Activated naive CD4-positive, alpha-beta T cell treated with anti-CD3 and anti-CD28 coated beads, Interleukin-2, amount 10 ng/mL, durations not matched to agents 7 days and 5 days (primary cell): ENCODE measurements at regions not wholly inside any gene's neighbourhood (a gene's known extent, or its start where the extent isn't known, plus 50 kb on each side); places are given as distances from the start of the nearest gene placed in this dataset.

Experiments
- CTCF ChIA-PET: fragments of 350-600 bp; sonication (Branson Sonifier 250); formaldehyde crosslinking; loops from one replicate; lab custom pipeline; 2021; ENCODE audit warnings: antibody characterized with exemption; lab: Charles Lee
- DNase-seq: peaks from one replicate; pipeline ENCODE4 v3.0.0-alpha.2; 2020
- H3K27ac Mint-ChIP-seq: one replicate; pipeline ENCODE4 v1.8.0; 2021; ENCODE audit warnings: mild to moderate bottlenecking, moderate library complexity, mixed read lengths
- H3K27me3 Mint-ChIP-seq: one replicate; pipeline ENCODE4 v1.8.0; 2021; ENCODE audit warnings: mild to moderate bottlenecking, mixed read lengths
- H3K36me3 Mint-ChIP-seq: one replicate; pipeline ENCODE4 v1.8.0; 2021; ENCODE audit warnings: mixed read lengths
- H3K4me1 Mint-ChIP-seq: one replicate; pipeline ENCODE4 v1.8.0; 2021; ENCODE audit warnings: mixed read lengths
- H3K4me3 Mint-ChIP-seq: one replicate; pipeline ENCODE4 v1.8.0; 2021; ENCODE audit warnings: mild to moderate bottlenecking, moderate library complexity, mixed read lengths
- H3K9me3 Mint-ChIP-seq: one replicate; pipeline ENCODE4 v1.8.0; 2021; ENCODE audit warnings: mixed read lengths

- no peaks in the 10 kb centered on the region for H3K27me3 Mint-ChIP-seq
- H3K36me3 Mint-ChIP-seq: no peaks in the 10 kb centered on the region
- H3K9me3 Mint-ChIP-seq: peaks cover 2% of the 10 kb centered on the region
- H3K27ac Mint-ChIP-seq: no peak overlapping the region
- CTCF ChIA-PET: no interaction called here
- H3K4me3 Mint-ChIP-seq: no peak overlapping the region
- DNase-seq: no peak
- no peaks in the 10 kb centered on the region for H3K4me1 Mint-ChIP-seq
These were observed 109.2 kb downstream of the AASDHPPT start for GRCh38 chr11:106186630-106187029.

- Mint-ChIP-seq H3K9me3 (peaks cover 2% of the 10 kb centered on the region), H3K36me3 (no peaks in the 10 kb centered on the region), H3K27ac (no peak overlapping the region), H3K4me3 (no peak overlapping the region), H3K27me3 (no peaks in the 10 kb centered on the region), H3K4me1 (no peaks in the 10 kb centered on the region)
- DNase-seq: no peak
- CTCF ChIA-PET: no interaction called here
These were observed 110.5 kb downstream of the AASDHPPT start for GRCh38 chr11:106187860-106188456.

GRCh38 chr11:106193956-106194355 is 116.5 kb downstream of the AASDHPPT start:
- no peak overlapping the region for H3K27ac Mint-ChIP-seq
- H3K27me3 Mint-ChIP-seq: no peaks in the 10 kb centered on the region
- H3K4me1 Mint-ChIP-seq: no peaks in the 10 kb centered on the region
- H3K9me3 Mint-ChIP-seq: peaks cover under 1% of the 10 kb centered on the region
- H3K36me3 Mint-ChIP-seq: no peaks in the 10 kb centered on the region
- CTCF ChIA-PET: no interaction called here
- no peak overlapping the region for H3K4me3 Mint-ChIP-seq
- no peak for DNase-seq

- CTCF ChIA-PET: no interaction called here
- Mint-ChIP-seq H3K4me1 (no peaks in the 10 kb centered on the region), H3K36me3 (no peaks in the 10 kb centered on the region), H3K27ac (no peak overlapping the region), H3K9me3 (no peaks in the 10 kb centered on the region), H3K4me3 (no peak overlapping the region), H3K27me3 (no peaks in the 10 kb centered on the region)
- no peak for DNase-seq
These were observed 120.0 kb downstream of the AASDHPPT start for GRCh38 chr11:106197438-106197837.

- no peak overlapping the region for H3K4me3 Mint-ChIP-seq
- H3K36me3 Mint-ChIP-seq: no peaks in the 10 kb centered on the region
- DNase-seq: no peak
- H3K27ac Mint-ChIP-seq: no peak overlapping the region
- no peaks in the 10 kb centered on the region for H3K27me3 Mint-ChIP-seq
- CTCF ChIA-PET: no interaction called here
- no peaks in the 10 kb centered on the region for H3K4me1 Mint-ChIP-seq
- no peaks in the 10 kb centered on the region for H3K9me3 Mint-ChIP-seq
These were observed 125.6 kb downstream of the AASDHPPT start for GRCh38 chr11:106202935-106203620.

- CTCF ChIA-PET: no interaction called here
- DNase-seq: no peak
- no peak overlapping the region for H3K27ac Mint-ChIP-seq
- H3K27me3 Mint-ChIP-seq: no peaks in the 10 kb centered on the region
- no peaks in the 10 kb centered on the region for H3K4me1 Mint-ChIP-seq
- no peaks in the 10 kb centered on the region for H3K9me3 Mint-ChIP-seq
- no peaks in the 10 kb centered on the region for H3K36me3 Mint-ChIP-seq
- no peak overlapping the region for H3K4me3 Mint-ChIP-seq
These were observed 131.3 kb downstream of the AASDHPPT start for GRCh38 chr11:106208760-106209159.

- no peaks in the 10 kb centered on the region for H3K36me3 Mint-ChIP-seq
- no peak overlapping the region for H3K4me3 Mint-ChIP-seq
- CTCF ChIA-PET: no interaction called here
- no peaks in the 10 kb centered on the region for H3K9me3 Mint-ChIP-seq
- DNase-seq: no peak
- H3K27ac Mint-ChIP-seq: no peak overlapping the region
- no peaks in the 10 kb centered on the region for H3K4me1 Mint-ChIP-seq
- H3K27me3 Mint-ChIP-seq: no peaks in the 10 kb centered on the region
These were observed 134.6 kb downstream of the AASDHPPT start for GRCh38 chr11:106212081-106212480.

- H3K36me3 Mint-ChIP-seq: no peaks in the 10 kb centered on the region
- no peaks in the 10 kb centered on the region for H3K9me3 Mint-ChIP-seq
- no peak for DNase-seq
- H3K4me1 Mint-ChIP-seq: no peaks in the 10 kb centered on the region
- CTCF ChIA-PET: no interaction called here
- H3K27me3 Mint-ChIP-seq: no peaks in the 10 kb centered on the region
- H3K27ac Mint-ChIP-seq: no peak overlapping the region
- no peak overlapping the region for H3K4me3 Mint-ChIP-seq
These were observed 138.8 kb downstream of the AASDHPPT start for GRCh38 chr11:106216281-106216680.

GRCh38 chr11:106217456-106217855 is 140.0 kb downstream of the AASDHPPT start:
- DNase-seq: no peak
- Mint-ChIP-seq H3K4me1 (no peaks in the 10 kb centered on the region), H3K4me3 (no peak overlapping the region), H3K27ac (no peak overlapping the region), H3K36me3 (no peaks in the 10 kb centered on the region), H3K27me3 (no peaks in the 10 kb centered on the region), H3K9me3 (peaks cover 6% of the 10 kb centered on the region)
- CTCF ChIA-PET: no interaction called here

GRCh38 chr11:106218106-106218505 is 140.6 kb downstream of the AASDHPPT start:
- no peaks in the 10 kb centered on the region for H3K4me1 Mint-ChIP-seq
- no peaks in the 10 kb centered on the region for H3K36me3 Mint-ChIP-seq
- H3K9me3 Mint-ChIP-seq: peaks cover 12% of the 10 kb centered on the region
- no peak overlapping the region for H3K27ac Mint-ChIP-seq
- H3K4me3 Mint-ChIP-seq: no peak overlapping the region
- no peaks in the 10 kb centered on the region for H3K27me3 Mint-ChIP-seq
- no peak for DNase-seq
- CTCF ChIA-PET: no interaction called here

GRCh38 chr11:106222626-106223025 is 145.2 kb downstream of the AASDHPPT start:
- Mint-ChIP-seq H3K27me3 (no peaks in the 10 kb centered on the region), H3K27ac (no peak overlapping the region), H3K36me3 (no peaks in the 10 kb centered on the region), H3K4me3 (no peak overlapping the region), H3K4me1 (no peaks in the 10 kb centered on the region), H3K9me3 (peaks cover 20% of the 10 kb centered on the region)
- CTCF ChIA-PET: no interaction called here
- no peak for DNase-seq

- Mint-ChIP-seq H3K9me3 (peaks cover 24% of the 10 kb centered on the region), H3K36me3 (no peaks in the 10 kb centered on the region), H3K4me3 (no peak overlapping the region), H3K4me1 (no peaks in the 10 kb centered on the region), H3K27ac (no peak overlapping the region), H3K27me3 (no peaks in the 10 kb centered on the region)
- CTCF ChIA-PET: no interaction called here
- no peak for DNase-seq
These were observed 146.7 kb downstream of the AASDHPPT start for GRCh38 chr11:106224172-106224571.

- DNase-seq: no peak
- CTCF ChIA-PET: no interaction called here
These were observed 151.5 kb downstream of the AASDHPPT start for GRCh38 chr11:106228996-106229395.

GRCh38 chr11:106231591-106231990 is 154.1 kb downstream of the AASDHPPT start:
- DNase-seq: no peak
- H3K36me3 Mint-ChIP-seq: no peaks in the 10 kb centered on the region
- H3K27ac Mint-ChIP-seq: no peak overlapping the region
- H3K4me1 Mint-ChIP-seq: no peaks in the 10 kb centered on the region
- peaks cover 5% of the 10 kb centered on the region for H3K9me3 Mint-ChIP-seq
- H3K27me3 Mint-ChIP-seq: no peaks in the 10 kb centered on the region
- CTCF ChIA-PET: no interaction called here
- no peak overlapping the region for H3K4me3 Mint-ChIP-seq

More at GRCh38 chr11:106228996-106229395, 151.5 kb downstream of the AASDHPPT start:
- Mint-ChIP-seq H3K9me3 (peaks cover 5% of the 10 kb centered on the region), H3K27ac (no peak overlapping the region), H3K27me3 (no peaks in the 10 kb centered on the region), H3K36me3 (no peaks in the 10 kb centered on the region), H3K4me3 (no peak overlapping the region), H3K4me1 (no peaks in the 10 kb centered on the region)

GRCh38 chr11:106233191-106233590 is 155.7 kb downstream of the AASDHPPT start:
- Mint-ChIP-seq H3K9me3 (peaks cover 5% of the 10 kb centered on the region), H3K36me3 (no peaks in the 10 kb centered on the region), H3K27me3 (no peaks in the 10 kb centered on the region), H3K4me1 (no peaks in the 10 kb centered on the region), H3K27ac (no peak overlapping the region), H3K4me3 (no peak overlapping the region)
- no peak for DNase-seq
- CTCF ChIA-PET: no interaction called here
